Caco-2 (cell line): ENCODE measurements at regions not wholly inside any gene's neighbourhood (a gene's known extent, or its start where the extent isn't known, plus 50 kb on each side); places are given as distances from the start of the nearest gene placed in this dataset.
"Not testable (repeated sequence)": the region's sequence is repeated elsewhere in the genome, so short reads cannot be mapped to it uniquely, and the experiment has no call there.

ENCODE experiments used
- BruUV-seq: library from RNA; stranded (reverse); fragments of 400-500 nt; replicated peaks from 2 replicates; lab custom pipeline; 2021; lab: Mats Ljungman, UMichigan
- CTCF ChIA-PET: fragments of 300-600 bp; sonication (Branson Sonifier 250); formaldehyde crosslinking; loops from one replicate; lab custom pipeline; 2022; ENCODE audit warnings: antibody characterized with exemption; lab: Charles Lee
- POLR2A ChIA-PET: fragments of 300-600 bp; sonication (Branson Sonifier 250); formaldehyde crosslinking; loops from one replicate; lab custom pipeline; 2022; ENCODE audit warnings: antibody characterized with exemption; lab: Charles Lee
- DNase-seq, 2 experiments: peaks; one replicate each; pipeline versions ENCODE4 v3.0.0 to v3.0.0-alpha.2; 2020 to 2022
- H3K27me3 ChIP-seq: replicated peaks from 2 replicates; pipeline ENCODE4 v1.6.0; 2011; ENCODE audit warnings: low read length; ENCODE audit not compliant: control insufficient read depth, insufficient read depth
- H3K36me3 ChIP-seq: 2 replicates; pipeline ENCODE4 v1.5.1; 2011; ENCODE audit warnings: low read length; ENCODE audit not compliant: control insufficient read depth, insufficient read depth
- H3K4me1 ChIP-seq: fragments of 250-450 bp; sonication (Bioruptor Pico); 2 replicates; pipeline ENCODE4 v1.5.1; 2020; ENCODE audit warnings: mild to moderate bottlenecking
- H3K4me3 ChIP-seq: 2 replicates; pipeline ENCODE4 v1.5.1; 2011; ENCODE audit warnings: low read depth, mild to moderate bottlenecking, control low read depth, low read length
- H3K9me3 ChIP-seq: fragments of 250-450 bp; sonication (Bioruptor Pico); 2 replicates; pipeline ENCODE4 v1.5.1; 2020; ENCODE audit warnings: mild to moderate bottlenecking, moderate library complexity
- H3K27ac Mint-ChIP-seq: one replicate; pipeline ENCODE4 v1.8.0; 2022; ENCODE audit warnings: mixed read lengths; ENCODE audit not compliant: unreplicated experiment
- H3K27me3 Mint-ChIP-seq: one replicate; pipeline ENCODE4 v1.8.0; 2022; ENCODE audit warnings: mixed read lengths; ENCODE audit not compliant: insufficient read depth, unreplicated experiment
- H3K36me3 Mint-ChIP-seq: one replicate; pipeline ENCODE4 v1.8.0; 2022; ENCODE audit warnings: mild to moderate bottlenecking, mixed read lengths; ENCODE audit not compliant: insufficient read depth, unreplicated experiment
- H3K4me1 Mint-ChIP-seq: one replicate; pipeline ENCODE4 v1.8.0; 2022; ENCODE audit warnings: low read depth, mixed read lengths; ENCODE audit not compliant: unreplicated experiment
- H3K4me3 Mint-ChIP-seq: one replicate; pipeline ENCODE4 v1.8.0; 2022; ENCODE audit warnings: mild to moderate bottlenecking, moderate library complexity, mixed read lengths; ENCODE audit not compliant: unreplicated experiment
- H3K9me3 Mint-ChIP-seq: one replicate; pipeline ENCODE4 v1.8.0; 2022; ENCODE audit warnings: mixed read lengths; ENCODE audit not compliant: unreplicated experiment
- CTCF ChIP-seq, 2 experiments: fragments of 200-600 bp in 1 of 2; IDR thresholded peaks; 1 replicate in 1 of 2; 2 replicates in 1 of 2; pipeline versions ENCODE4 v1.5.1 to v1.8.0; 2011 to 2022; ENCODE audit warnings: antibody characterized with exemption in 1 of 2, control low read depth in 1 of 2, inconsistent platforms in 1 of 2, low read depth in 1 of 2, low read length in 1 of 2, mild to moderate bottlenecking in 1 of 2, moderate library complexity in 1 of 2; ENCODE audit not compliant: insufficient read depth in 1 of 2, severe bottlenecking in 1 of 2, unreplicated experiment in 1 of 2
- intact Hi-C: fragments of 100-400 bp; cut with micrococcal nuclease; formaldehyde crosslinking; loops from one replicate; pipeline ENCODE4 v1.10.0; 2022; ENCODE audit not compliant: unreplicated experiment

- TF ChIP-seq CTCF (IDR thresholded peaks at IDR 0.05; ENCODE audit: insufficient read depth in 1 of 2, low read depth in 1 of 2, low read length in 1 of 2, severe bottlenecking in 1 of 2, unreplicated experiment in 1 of 2) = no peak
- intact Hi-C loops = no loop called here
- Histone ChIP-seq H3K36me3 (no peaks in the 10 kb centered on the region), H3K9me3 (peaks cover 4% of the 10 kb centered on the region; the same call in 1 of the 2 replicates), H3K4me3 (no peak overlapping the region), H3K4me1 (no peaks in the 10 kb centered on the region), H3K27me3 (no peaks in the 10 kb centered on the region)
- Mint-ChIP-seq H3K9me3 (peaks cover 56% of the 10 kb centered on the region), H3K27ac (no peak overlapping the region), H3K4me3 (no peak overlapping the region), H3K27me3 (no peaks in the 10 kb centered on the region), H3K36me3 (no peaks in the 10 kb centered on the region), H3K4me1 (peaks cover 6% of the 10 kb centered on the region)
- no peak for DNase-seq
- ChIA-PET CTCF (no interaction called here), POLR2A (no interaction called here)
- no TSS peak for BruUV-seq
These were observed 350.8 kb downstream of the DNAJB9 start for GRCh38 chr7:108920490-108920889.

GRCh38 chr7:108943048-108943447 lies 373.4 kb downstream of the DNAJB9 start:
- H3K36me3 Mint-ChIP-seq, H3K4me3 Mint-ChIP-seq, H3K27me3 Mint-ChIP-seq, H3K36me3 ChIP-seq, H3K4me1 ChIP-seq, H3K27ac Mint-ChIP-seq, H3K27me3 ChIP-seq, BruUV-seq, H3K4me1 Mint-ChIP-seq, H3K9me3 ChIP-seq, POLR2A ChIA-PET, DNase-seq, intact Hi-C loops, CTCF ChIA-PET, H3K4me3 ChIP-seq: not testable (repeated sequence)
- peaks cover 34% of the 10 kb centered on the region for H3K9me3 Mint-ChIP-seq

GRCh38 chr7:108947526-108947925 lies 377.9 kb downstream of the DNAJB9 start:
- Histone ChIP-seq H3K4me3 (no peak overlapping the region), H3K27me3 (no peaks in the 10 kb centered on the region), H3K9me3 (no peaks in the 10 kb centered on the region), H3K36me3 (no peaks in the 10 kb centered on the region), H3K4me1 (no peaks in the 10 kb centered on the region)
- TF ChIP-seq CTCF (IDR thresholded peaks at IDR 0.05; ENCODE audit: insufficient read depth in 1 of 2, low read depth in 1 of 2, low read length in 1 of 2, severe bottlenecking in 1 of 2, unreplicated experiment in 1 of 2) = no peak
- BruUV-seq = no TSS peak
- ChIA-PET CTCF (no interaction called here), POLR2A (no interaction called here)
- Mint-ChIP-seq H3K9me3 (peaks cover 32% of the 10 kb centered on the region), H3K27ac (no peak overlapping the region), H3K27me3 (no peaks in the 10 kb centered on the region), H3K4me3 (no peak overlapping the region), H3K4me1 (peaks cover 6% of the 10 kb centered on the region), H3K36me3 (no peaks in the 10 kb centered on the region)
- intact Hi-C loops = no loop called here
- no peak for DNase-seq

GRCh38 chr7:108972004-108972403 lies 402.3 kb downstream of the DNAJB9 start:
- 0 out of 2 replicates have a peak, but pooled peaks cover 4% of the 10 kb centered on the region for H3K4me1 ChIP-seq
- intact Hi-C loops = loop anchor here (2.0 to 10.0 kb wide), 2 partner anchors 121 to 233 kb away; no protein-coding TSS in a partner anchor
- Mint-ChIP-seq H3K4me3 (no peak overlapping the region), H3K9me3 (no peaks in the 10 kb centered on the region), H3K4me1 (peaks cover 12% of the 10 kb centered on the region), H3K27me3 (no peaks in the 10 kb centered on the region), H3K27ac (no peak overlapping the region), H3K36me3 (no peaks in the 10 kb centered on the region)
- H3K4me3 ChIP-seq = no peak overlapping the region
- no peak for DNase-seq
- H3K27me3 ChIP-seq = no peaks in the 10 kb centered on the region; the same call in 1 of the 2 replicates
- no TSS peak for BruUV-seq
- TF ChIP-seq CTCF (IDR thresholded peaks at IDR 0.05; ENCODE audit: insufficient read depth in 1 of 2, low read depth in 1 of 2, low read length in 1 of 2, severe bottlenecking in 1 of 2, unreplicated experiment in 1 of 2) = no peak
- H3K36me3 ChIP-seq = no peaks in the 10 kb centered on the region
- ChIA-PET CTCF (interaction anchor here (0.6 kb wide), 1 partner anchor 583 kb away, joined by 3 read pairs; no protein-coding TSS in a partner anchor), POLR2A (no interaction called here)
- H3K9me3 ChIP-seq = no peaks in the 10 kb centered on the region
